Adipose tissue (tissue), 3 donors: ENCODE measurements at regions not wholly inside any gene's neighbourhood (a gene's known extent, or its start where the extent isn't known, plus 50 kb on each side); places are given as distances from the start of the nearest gene placed in this dataset.

Experiments
- H3K27ac ChIP-seq: one replicate; pipeline ENCODE4 v1.5.1; 2013; ENCODE audit warnings: low read depth, low read length
- WGBS, 3 donors: extraction: QIAGEN DNeasy Blood & Tissue Kit; methylation state at CpG; one replicate each; pipeline ENCODE4 v1.1.7; 2013; 5-methylcytosine and 5-hydroxymethylcytosine counted together
- donor health status: healthy with polysubstance abuse.
- donor health status: Bipolar disorder and iron deficiency.
- donor health status: healthy.

DNA sequence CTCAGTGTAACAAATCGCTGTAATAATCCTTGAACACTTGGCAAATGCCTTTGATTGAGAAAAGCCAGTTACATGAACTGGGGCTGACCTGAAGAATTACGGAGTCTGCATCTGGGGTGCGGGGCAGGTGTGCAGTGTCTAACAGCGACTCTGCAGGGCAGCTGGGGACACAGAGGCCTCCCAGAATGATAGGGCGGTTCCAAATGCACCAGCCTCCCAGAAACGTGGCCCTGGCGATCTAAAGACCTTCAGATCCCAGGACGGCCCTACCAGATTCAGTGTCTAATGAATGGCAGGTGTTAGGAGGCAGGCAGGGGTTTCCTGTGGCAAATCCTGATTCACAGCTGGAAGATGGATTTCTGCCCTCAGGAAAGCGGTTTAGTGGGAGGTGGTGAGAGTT lies 100.5 kb upstream of the RGMA start:
- WGBS, 3 donors, result 41 to 49% (median 47%) methylated on average over 9 of the region's 9 CpGs

DNA sequence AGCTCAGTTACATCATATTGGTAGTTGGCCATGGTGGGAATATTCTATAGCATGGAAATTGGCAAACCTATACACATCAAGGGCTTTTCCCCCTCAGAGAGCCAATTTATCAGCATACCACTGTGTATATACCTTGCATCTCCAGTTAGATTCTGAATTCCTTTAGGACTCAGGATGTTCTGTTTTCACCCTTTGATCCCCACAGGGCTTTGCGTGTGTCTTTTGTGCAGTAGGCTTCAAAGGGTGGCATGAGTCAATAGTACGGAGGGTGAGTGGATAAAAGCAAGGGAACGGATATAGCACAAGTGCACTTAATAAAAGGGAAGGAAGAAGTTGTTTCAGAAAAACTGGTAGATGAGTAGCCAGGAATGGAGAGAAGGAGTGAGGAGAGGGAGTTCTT lies 99.2 kb upstream of the RGMA start:
- 83 to 87% (median 87%) methylated on average over 3 of the region's 3 CpGs for WGBS, 3 donors
- no peak overlapping the region for H3K27ac ChIP-seq

More for the DNA sequence above, 100.5 kb upstream of the RGMA start:
- no peak overlapping the region for H3K27ac ChIP-seq

- WGBS, 3 donors, result 72 to 76% (median 74%) methylated on average over 3 of the region's 3 CpGs
- H3K27ac ChIP-seq, result no peak overlapping the region
Observed at GRCh38 chr15:93185796-93186195, 96.8 kb upstream of the RGMA start.

- WGBS, 3 donors, result 69 to 83% (median 83%) methylated on average over 8 of the region's 8 CpGs
- H3K27ac ChIP-seq, result no peak overlapping the region
Observed at GRCh38 chr15:93182703-93183205, 93.7 kb upstream of the RGMA start.

DNA sequence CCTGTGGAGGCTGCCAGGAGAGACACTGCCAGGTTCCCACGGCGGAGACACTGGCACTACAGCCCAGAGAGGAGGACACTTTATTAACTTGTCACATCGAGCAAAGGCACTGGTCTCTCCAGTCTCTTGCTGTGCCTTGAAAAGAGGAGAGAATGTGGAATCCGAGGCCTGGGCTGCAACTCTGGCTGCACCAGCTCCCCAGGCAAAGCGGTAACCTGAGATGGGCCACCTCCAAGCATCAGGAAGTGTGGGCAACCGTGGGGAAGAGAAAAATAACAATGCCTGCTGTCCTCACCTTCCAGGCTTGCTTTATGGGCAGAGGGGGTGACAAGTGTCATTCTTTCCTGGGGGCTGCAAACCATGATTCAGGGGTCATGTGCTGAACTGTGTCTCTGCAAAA lies 91.6 kb upstream of the RGMA start:
- no peak overlapping the region for H3K27ac ChIP-seq
- WGBS, 3 donors, result 71 to 75% (median 72%) methylated on average over 6 of the region's 6 CpGs

GRCh38 chr15:93180128-93180527 lies 91.1 kb upstream of the RGMA start:
- H3K27ac ChIP-seq, result no peak overlapping the region
- 85 to 91% (median 90%) methylated on average over 7 of the region's 7 CpGs for WGBS, 3 donors

DNA sequence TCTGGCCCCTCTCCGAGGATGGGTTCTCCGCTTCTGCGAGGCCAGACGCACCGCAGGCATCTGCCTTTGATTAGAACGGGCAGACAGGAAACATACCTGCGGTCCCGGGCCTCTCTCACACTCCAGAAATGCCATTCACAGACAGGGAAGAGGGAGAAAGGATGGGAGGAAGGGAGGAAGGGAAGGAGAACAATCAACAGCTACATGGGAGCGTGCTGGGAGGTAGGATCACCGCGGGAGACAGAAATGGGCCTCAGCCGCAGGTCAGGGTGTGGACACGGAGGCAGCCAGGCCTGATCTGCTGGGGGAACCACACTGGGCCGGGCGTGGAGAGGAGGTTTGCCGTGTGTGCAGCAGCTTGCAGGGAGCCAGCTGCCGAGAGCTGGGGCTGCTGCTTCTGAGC lies 90.7 kb upstream of the RGMA start:
- WGBS, 3 donors, result 74 to 79% (median 76%) methylated on average over 17 of the region's 17 CpGs
- no peak overlapping the region for H3K27ac ChIP-seq

- H3K27ac ChIP-seq, result no peak overlapping the region
- 32 to 41% (median 35%) methylated on average over 15 of the region's 15 CpGs for WGBS, 3 donors
Observed at GRCh38 chr15:93179072-93179471, 90.1 kb upstream of the RGMA start.

- 89 to 92% (median 90%) methylated on average over 8 of the region's 8 CpGs for WGBS, 3 donors
- H3K27ac ChIP-seq, result no peak overlapping the region
Observed at GRCh38 chr15:93178371-93178770, 89.4 kb upstream of the RGMA start.

- 85 to 92% (median 88%) methylated on average over 4 of the region's 4 CpGs for WGBS, 3 donors
- H3K27ac ChIP-seq, result no peak overlapping the region
Observed at GRCh38 chr15:93176065-93176464, 87.1 kb upstream of the RGMA start.

- no peak overlapping the region for H3K27ac ChIP-seq
- 73 to 74% (median 73%) methylated on average over 2 of the region's 2 CpGs for WGBS, 3 donors
Observed at GRCh38 chr15:93174836-93175235, 85.8 kb upstream of the RGMA start.

DNA sequence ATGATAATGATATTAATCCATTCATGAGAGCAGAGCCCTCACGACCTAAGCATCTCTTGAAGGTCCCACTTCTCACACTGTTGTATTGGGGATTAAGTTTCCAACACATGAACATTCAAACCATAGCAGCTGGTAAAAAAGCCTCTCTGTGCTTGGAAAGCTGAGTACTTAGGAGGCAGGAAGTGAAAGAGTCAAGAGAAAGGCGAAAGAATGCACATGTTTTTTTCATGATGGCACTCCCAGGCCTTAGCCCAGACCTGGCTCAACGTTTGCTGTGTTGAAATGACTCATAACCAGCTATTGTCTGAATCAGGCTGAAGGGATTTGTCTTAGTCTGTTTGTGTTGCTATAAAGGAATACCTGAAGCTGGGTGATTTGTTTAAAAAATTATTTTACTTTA lies 84.4 kb upstream of the RGMA start:
- no peak overlapping the region for H3K27ac ChIP-seq
- WGBS, 3 donors, result 64 to 75% (median 68%) methylated on average over 3 of the region's 3 CpGs

- H3K27ac ChIP-seq, result no peak overlapping the region
- 68 to 74% (median 72%) methylated on average over 3 of the region's 3 CpGs for WGBS, 3 donors
Observed at GRCh38 chr15:93171476-93171875, 82.5 kb upstream of the RGMA start.

DNA sequence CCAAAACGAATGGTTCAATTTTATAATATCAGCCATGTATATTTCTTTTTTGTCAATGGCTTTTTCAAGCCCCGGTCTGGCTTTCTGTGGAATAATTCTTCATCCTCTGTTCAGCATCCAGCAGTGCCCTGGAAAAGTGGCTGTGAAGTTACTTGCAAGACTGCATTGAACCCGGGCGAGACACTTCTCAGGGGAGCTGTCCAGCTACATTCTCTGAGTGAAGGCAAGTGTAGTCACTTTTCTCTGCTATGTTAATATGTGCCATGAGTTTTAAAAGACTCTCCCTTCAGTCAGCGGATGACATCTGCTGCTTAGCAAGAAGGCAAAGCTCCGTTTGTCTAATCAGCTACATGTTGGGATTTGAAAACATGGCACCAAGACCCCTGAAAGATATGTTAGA lies 81.3 kb upstream of the RGMA start:
- WGBS, 3 donors, result 71 to 76% (median 73%) methylated on average over 6 of the region's 6 CpGs
- no peak overlapping the region for H3K27ac ChIP-seq

DNA sequence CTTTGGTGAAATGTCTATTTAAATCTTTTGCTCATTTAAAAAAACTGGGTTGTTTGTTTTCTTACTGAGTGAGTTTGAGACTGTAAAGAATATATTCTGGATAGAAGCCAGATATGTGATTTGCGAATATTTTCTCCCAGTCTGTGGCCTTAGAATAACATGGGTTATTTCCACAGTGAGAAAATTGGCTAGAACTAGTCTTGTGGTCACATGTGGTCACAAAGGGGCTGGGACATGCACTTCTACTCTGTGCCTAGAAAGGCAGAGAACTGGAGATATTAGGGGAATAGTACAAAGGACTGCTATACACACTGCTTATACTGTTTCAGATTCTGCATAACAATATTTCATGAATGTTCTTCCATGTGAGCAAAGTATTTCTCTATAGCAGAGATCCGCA lies 79.9 kb upstream of the RGMA start:
- WGBS, 3 donors, result 66 to 80% (median 68%) methylated on average over 2 of the region's 2 CpGs

DNA sequence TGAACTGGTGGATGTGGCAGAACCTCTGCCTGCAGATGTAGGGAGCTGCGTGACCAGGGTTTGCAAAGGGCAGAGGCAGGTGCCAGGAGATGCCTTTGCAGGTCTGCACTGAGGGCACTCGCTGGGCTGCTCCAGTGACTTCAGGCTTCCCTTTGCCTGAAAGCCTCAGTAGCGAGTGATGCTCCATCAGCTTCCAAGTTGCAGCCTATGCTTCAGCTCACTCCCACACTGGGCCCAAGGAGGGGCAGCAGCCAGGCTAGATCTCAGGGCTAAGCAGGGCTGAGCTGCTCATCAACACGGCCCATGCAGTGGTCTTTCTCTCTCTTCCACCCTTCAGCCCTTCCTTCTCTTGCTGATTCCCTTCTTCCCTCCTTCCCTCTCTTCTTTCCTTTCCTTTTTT lies 78.3 kb upstream of the RGMA start:
- WGBS, 3 donors, result 68 to 75% (median 70%) methylated on average over 4 of the region's 4 CpGs
- no peak overlapping the region for H3K27ac ChIP-seq

More for the DNA sequence above, 79.9 kb upstream of the RGMA start:
- H3K27ac ChIP-seq, result no peak overlapping the region

GRCh38 chr15:93166675-93167074 lies 77.7 kb upstream of the RGMA start:
- H3K27ac ChIP-seq, result no peak overlapping the region
- WGBS, 3 donors, result 63 to 80% (median 77%) methylated on average over 8 of the region's 8 CpGs

GRCh38 chr15:93165734-93166470 lies 76.9 kb upstream of the RGMA start:
- WGBS, 3 donors, result 65 to 80% (median 76%) methylated on average over 10 of the region's 10 CpGs
- no peak overlapping the region for H3K27ac ChIP-seq

DNA sequence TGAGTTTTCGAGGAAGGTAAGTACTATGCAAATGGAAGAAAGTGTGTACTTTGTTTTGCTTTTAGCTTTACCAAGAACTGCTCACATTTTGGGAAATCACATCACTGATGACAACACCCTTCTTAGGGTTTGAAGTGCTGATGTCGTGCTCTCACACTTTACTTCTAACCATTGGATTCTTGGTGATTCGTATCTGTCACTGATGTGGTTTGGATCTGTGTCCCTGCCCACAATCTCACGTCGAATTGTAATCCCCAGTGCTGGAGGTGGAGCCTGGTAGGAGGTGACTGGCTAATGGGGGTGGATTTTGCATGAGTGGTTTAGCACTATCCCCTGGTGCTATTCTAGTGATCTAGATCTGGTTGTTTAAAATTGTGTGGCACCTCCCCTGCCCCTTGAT lies 75.4 kb upstream of the RGMA start:
- no peak overlapping the region for H3K27ac ChIP-seq
- 67 to 68% (median 68%) methylated on average over 5 of the region's 5 CpGs for WGBS, 3 donors

DNA sequence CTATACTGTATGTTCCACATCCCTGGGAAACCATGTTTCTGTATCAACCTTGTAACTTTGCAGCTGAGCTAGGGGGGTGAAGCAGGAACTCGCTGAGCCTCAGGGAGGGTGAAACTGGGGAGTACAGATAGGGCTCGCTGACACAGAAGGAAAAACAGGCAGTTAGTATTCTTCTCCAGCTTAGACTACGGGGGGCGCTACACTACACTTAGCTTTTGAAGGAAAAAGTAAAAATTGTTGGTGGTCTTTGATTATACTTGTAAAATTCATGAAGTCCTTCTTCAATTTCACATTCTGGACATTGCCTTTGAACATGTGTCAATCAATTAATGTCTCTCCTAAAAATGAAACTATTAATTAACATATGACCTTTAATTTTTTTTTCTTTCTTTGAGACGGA lies 73.5 kb upstream of the RGMA start:
- no peak overlapping the region for H3K27ac ChIP-seq
- 86 to 93% (median 88%) methylated on average over 5 of the region's 5 CpGs for WGBS, 3 donors
